Occipital lobe (tissue), 1 donor: ENCODE measurements at regions not wholly inside any gene's neighbourhood (a gene's known extent, or its start where the extent isn't known, plus 50 kb on each side); places are given as distances from the start of the nearest gene placed in this dataset.

Experiments
- DNase-seq: peaks from one replicate; lab custom pipeline; 2025; lab: John Stamatoyannopoulos, UW

DNA sequence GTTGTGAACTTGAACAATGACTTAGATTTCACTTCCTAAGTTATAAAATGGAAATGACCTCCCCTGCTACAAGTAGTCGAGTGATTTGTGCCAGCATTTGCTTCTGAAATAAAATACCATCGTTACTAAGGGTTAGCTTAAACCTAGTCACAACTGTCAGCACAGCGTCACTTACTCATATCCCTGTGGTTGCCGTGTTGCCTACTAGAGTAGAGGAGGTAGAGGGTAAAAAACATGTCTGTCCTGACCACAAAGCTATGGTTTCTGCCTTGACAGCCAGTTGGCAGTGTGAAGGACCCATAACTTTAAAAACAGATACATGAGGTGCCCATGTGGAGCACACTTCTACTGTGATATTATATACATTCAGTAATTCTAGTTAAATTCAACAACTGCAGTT, 234.2 kb upstream of the RGS6 start:
- DNase-seq: no peak

GRCh38 chr14:71698673-71699072, 233.6 kb upstream of the RGS6 start:
- no peak for DNase-seq

DNA sequence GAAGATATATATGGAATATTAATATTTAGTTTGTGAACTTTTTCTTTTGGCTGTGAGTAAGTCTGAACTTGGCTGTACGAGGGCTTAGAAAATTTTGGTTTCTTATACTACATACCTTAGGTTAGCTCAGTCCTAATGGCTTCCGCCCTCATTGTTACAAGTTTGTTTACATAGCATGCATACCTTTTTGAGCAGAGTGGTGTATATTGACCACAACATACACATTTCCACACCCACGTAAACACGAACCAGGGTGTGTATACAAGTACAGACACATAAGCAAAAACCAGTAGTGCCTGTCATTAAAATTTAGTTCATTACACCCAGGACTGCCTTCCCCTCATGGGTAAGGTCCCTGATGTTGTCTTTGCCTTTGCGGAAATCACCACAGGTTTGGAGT, 230.2 kb upstream of the RGS6 start:
- no peak for DNase-seq

GRCh38 chr14:71702786-71703185, 229.4 kb upstream of the RGS6 start:
- no peak for DNase-seq

DNA sequence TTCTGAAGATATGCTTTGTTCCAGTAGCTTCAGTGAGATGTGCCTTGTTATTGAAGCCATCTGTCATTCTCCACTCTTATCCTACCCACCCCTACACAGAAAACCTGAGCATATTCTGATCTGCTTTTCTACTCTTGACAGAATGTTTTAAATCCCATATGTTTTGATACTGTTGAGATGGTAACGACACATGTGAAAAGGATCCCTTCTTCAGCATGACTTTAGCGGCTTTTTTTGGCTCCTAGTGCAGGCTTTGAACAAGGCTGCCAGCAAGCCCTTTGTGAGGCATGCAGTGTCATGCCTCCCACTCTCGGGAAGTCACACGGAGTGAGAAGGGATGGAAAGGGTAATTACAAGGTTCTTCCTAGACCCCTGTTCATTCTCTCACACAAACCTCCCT, 228.8 kb upstream of the RGS6 start:
- no peak for DNase-seq

DNA sequence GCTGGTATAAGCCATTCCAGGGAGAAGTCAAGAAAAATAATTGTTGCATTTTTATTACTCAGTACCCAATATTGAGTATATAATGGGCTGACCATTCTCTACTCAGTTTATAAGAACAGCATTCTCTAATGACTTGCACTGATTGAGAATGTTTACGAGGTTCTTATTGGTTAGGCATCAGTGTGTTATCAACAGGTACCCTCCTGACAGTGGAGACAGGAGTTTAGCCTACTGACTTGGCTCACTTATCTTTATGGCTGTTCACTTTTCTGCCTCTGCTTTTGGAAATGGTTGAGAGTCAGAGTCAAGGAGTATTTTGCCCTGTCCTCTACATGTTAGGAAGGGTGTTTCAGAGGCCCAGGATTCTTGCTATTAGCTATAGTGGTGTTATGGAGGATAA, 228.0 kb upstream of the RGS6 start:
- no peak for DNase-seq

GRCh38 chr14:71705460-71705859, 226.8 kb upstream of the RGS6 start:
- DNase-seq: no peak

DNA sequence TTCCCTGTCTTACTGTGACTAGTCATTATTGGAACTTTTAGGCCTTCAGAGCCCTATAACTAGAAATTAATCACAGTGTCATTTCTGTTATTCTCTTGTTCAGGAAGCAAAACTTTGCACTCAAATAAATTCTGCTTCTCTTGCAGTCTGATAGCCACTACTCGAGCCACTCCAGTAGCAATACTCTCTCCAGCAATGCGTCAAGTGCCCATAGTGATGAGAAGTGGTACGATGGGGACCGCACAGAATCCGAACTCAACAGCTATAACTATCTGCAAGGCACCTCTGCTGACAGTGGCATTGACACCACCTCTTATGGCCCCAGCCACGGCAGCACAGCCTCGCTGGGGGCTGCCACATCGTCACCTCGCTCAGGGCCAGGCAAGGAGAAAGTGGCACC, 223.2 kb upstream of the RGS6 start:
- no peak for DNase-seq

DNA sequence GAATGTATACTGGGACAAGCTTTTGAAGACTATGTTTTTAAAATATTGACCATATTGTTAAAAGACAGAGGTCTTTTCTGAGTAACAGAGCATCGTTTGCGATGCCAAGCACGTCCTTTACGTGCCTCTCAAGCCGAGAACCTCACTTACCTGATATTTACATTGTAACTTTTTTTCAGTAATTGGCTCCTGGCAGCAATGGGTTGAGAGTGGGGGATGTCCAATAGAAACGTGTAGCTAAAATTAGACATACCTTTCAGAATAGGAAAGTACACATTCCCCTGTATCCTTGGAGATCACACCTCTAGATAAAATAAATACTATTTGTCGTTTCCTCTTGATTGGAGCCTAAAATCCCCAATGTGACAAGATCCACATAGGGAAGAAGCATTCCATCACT, 222.2 kb upstream of the RGS6 start:
- no peak for DNase-seq

DNA sequence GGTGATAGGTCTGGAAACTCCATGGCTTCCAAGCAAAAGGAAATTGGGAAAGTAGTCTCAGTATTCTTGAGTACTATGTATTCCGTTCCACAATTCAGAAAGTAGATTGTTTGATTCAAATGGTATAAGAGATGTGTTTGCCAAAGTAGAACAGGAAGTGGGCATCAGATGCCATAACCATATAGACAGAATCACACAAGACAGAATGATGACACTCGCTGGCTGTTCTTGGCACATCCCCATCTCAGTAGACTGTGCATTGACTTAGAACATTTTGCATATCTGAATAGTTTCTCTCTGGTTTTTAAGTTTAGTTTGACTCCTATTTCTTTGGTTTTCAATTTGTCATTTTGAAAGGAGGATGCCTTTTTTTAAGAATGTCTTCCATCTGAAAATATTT, 221.1 kb upstream of the RGS6 start:
- no peak for DNase-seq

GRCh38 chr14:71711619-71712018, 220.6 kb upstream of the RGS6 start:
- no peak for DNase-seq

GRCh38 chr14:71712478-71712877, 219.8 kb upstream of the RGS6 start:
- no peak for DNase-seq

- no peak for DNase-seq
Observed at GRCh38 chr14:71713016-71713415, 219.2 kb upstream of the RGS6 start.

- no peak for DNase-seq
Observed at GRCh38 chr14:71713451-71713850, 218.8 kb upstream of the RGS6 start.

GRCh38 chr14:71714225-71714624, 218.0 kb upstream of the RGS6 start:
- DNase-seq: no peak

- no peak for DNase-seq
Observed at GRCh38 chr14:71716041-71716772, 216.0 kb upstream of the RGS6 start.

- DNase-seq: no peak
Observed at GRCh38 chr14:71720978-71721624, 211.1 kb upstream of the RGS6 start.

- no peak for DNase-seq
Observed at GRCh38 chr14:71721791-71722190, 210.4 kb upstream of the RGS6 start.

DNA sequence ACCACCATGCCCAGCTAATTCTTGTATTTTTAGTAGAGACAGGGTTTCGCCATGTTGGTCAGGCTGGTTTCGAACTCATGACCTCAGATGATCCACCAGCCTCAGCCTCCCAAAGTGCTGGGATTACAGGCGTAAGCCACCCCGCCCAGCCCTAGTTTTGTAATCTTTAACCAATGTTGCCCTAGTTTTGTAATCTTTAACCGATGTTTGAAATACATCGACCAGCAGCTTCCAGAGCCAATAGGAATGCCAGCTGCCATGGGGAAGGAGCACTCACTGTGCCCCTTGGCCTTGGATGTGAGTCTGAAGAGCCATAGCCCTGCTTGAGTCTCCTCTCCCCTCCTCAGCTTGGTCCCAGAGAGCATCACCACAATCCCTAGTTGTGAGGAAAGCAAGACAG, 209.3 kb upstream of the RGS6 start:
- DNase-seq: no peak

DNA sequence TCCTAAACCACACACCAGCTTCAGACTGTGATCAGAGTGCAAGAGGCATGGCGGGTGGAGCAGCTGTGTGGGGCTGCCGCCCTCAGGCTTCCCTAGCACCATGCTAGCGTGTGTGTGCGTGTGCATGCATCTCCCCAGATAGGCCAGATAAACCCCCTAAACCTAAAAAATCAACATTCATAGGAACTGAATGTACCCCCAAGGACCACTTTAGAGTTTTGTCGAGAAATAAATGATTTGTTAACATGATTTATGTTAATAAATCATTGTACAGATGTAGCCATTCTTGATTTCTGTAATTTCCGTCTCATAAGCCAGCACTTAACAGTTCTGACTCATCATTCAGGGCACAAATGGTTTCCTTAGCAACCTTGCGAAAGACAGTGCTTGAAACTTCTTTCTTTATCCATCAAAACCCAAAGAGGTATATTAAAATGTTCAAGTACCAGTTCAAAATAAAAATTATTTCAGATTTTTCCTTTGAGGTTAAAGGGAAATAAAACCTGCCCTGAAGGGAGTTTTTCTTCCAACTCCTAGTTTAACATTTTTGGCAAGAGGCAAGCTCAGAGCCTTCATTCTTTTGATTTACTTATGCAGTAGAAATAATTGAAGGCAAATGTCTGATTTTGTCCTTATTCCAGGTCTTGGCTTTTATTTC, 206.2 kb upstream of the RGS6 start:
- DNase-seq: no peak

GRCh38 chr14:71726580-71727021, 205.6 kb upstream of the RGS6 start:
- no peak for DNase-seq

DNA sequence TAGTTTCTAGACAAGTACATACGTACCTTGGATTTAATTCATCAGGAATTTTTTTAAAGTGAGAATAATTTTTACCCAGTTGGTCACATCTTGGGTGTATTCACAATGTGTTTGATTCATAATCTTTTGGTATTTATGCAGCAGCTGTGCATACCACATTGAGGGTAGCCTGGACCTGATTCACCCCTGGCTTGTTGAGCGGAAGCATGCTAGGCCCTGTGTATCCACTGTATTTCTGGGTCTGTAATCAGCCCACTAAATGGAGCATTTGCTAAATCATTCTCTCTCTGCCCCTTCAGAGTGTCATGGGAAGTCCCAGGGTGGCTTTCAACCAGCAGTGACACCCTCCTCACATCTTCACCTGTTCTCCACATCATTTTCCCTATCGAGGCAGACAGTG, 203.8 kb upstream of the RGS6 start:
- no peak for DNase-seq

GRCh38 chr14:71729596-71729995, 202.6 kb upstream of the RGS6 start:
- DNase-seq: no peak
